Neuronal stem cell (in vitro differentiated cells): ENCODE measurements at regions not wholly inside any gene's neighbourhood (a gene's known extent, or its start where the extent isn't known, plus 50 kb on each side); places are given as distances from the start of the nearest gene placed in this dataset.
"Not testable (repeated sequence)": the region's sequence is repeated elsewhere in the genome, so short reads cannot be mapped to it uniquely, and the experiment has no call there.

Source experiments
- DNase-seq: peaks from one replicate; pipeline ENCODE4 v3.0.0-alpha.2; 2013; ENCODE audit warnings: low spot score
- H2AFZ ChIP-seq: one replicate; pipeline ENCODE4 v1.6.1; 2013; ENCODE audit warnings: mild to moderate bottlenecking, low read length, inconsistent platforms
- H2AK5ac ChIP-seq: 2 replicates; pipeline ENCODE4 v1.6.1; 2013; ENCODE audit warnings: low read depth, mild to moderate bottlenecking, inconsistent platforms, low read length, moderate library complexity, mixed read lengths
- H2BK120ac ChIP-seq: 2 replicates; pipeline ENCODE4 v1.6.1; 2013; ENCODE audit warnings: low read depth, mild to moderate bottlenecking, inconsistent platforms, low read length, moderate library complexity, mixed read lengths
- H2BK12ac ChIP-seq: one replicate; pipeline ENCODE4 v1.6.1; 2013; ENCODE audit warnings: low read length, inconsistent platforms
- H2BK15ac ChIP-seq: 2 replicates; pipeline ENCODE4 v1.6.1; 2013; ENCODE audit warnings: mild to moderate bottlenecking, low read length, inconsistent platforms, mixed read lengths
- H2BK5ac ChIP-seq: one replicate; pipeline ENCODE4 v1.6.1; 2013; ENCODE audit warnings: inconsistent platforms, mild to moderate bottlenecking, low read length, moderate library complexity
- H3K14ac ChIP-seq: one replicate; pipeline ENCODE4 v1.6.1; 2013; ENCODE audit warnings: low read length, inconsistent platforms
- H3K18ac ChIP-seq: 2 replicates; pipeline ENCODE4 v1.6.1; 2013; ENCODE audit warnings: low read length, inconsistent platforms
- H3K23ac ChIP-seq: 2 replicates; pipeline ENCODE4 v1.6.1; 2013; ENCODE audit warnings: low read depth, mild to moderate bottlenecking, mixed read lengths, low read length, inconsistent platforms; ENCODE audit not compliant: poor library complexity
- H3K27ac ChIP-seq: replicated peaks from 3 replicates; pipeline ENCODE4 v1.5.1; 2013; ENCODE audit warnings: low read length, inconsistent platforms
- H3K27me3 ChIP-seq, 3 experiments: 2 replicates each; pipeline ENCODE4 v1.6.1; 2013; ENCODE audit warnings: low read length in 3 of 3, mild to moderate bottlenecking in 2 of 3, inconsistent platforms in 1 of 3, low read depth in 1 of 3, mixed read lengths in 1 of 3, moderate library complexity in 1 of 3; ENCODE audit not compliant: control insufficient read depth in 3 of 3, insufficient read depth in 3 of 3
- H3K36me3 ChIP-seq, 2 donors: replicated peaks in 1 of 2; 2 replicates each; pipeline ENCODE4 v1.6.1; 2013; ENCODE audit warnings: low read length in 2 of 2; ENCODE audit not compliant: control insufficient read depth in 2 of 2, insufficient read depth in 2 of 2
- H3K4ac ChIP-seq: 2 replicates; pipeline ENCODE4 v1.6.1; 2013; ENCODE audit warnings: inconsistent platforms, mild to moderate bottlenecking, low read length, moderate library complexity
- H3K4me1 ChIP-seq, 2 donors: 1 replicate in 1 of 2; 2 replicates in 1 of 2; pipeline ENCODE4 v1.6.1; 2013; ENCODE audit warnings: low read length in 2 of 2, low read depth in 1 of 2; ENCODE audit not compliant: control insufficient read depth in 2 of 2, insufficient read depth in 1 of 2
- H3K4me2 ChIP-seq: one replicate; pipeline ENCODE4 v1.6.1; 2013; ENCODE audit warnings: mild to moderate bottlenecking, low read length, inconsistent platforms; ENCODE audit not compliant: insufficient read depth, poor library complexity, severe bottlenecking
- H3K4me3 ChIP-seq, 2 donors: 2 replicates each; pipeline ENCODE4 v1.5.1; 2013; ENCODE audit warnings: low read length in 2 of 2, mild to moderate bottlenecking in 2 of 2, inconsistent platforms in 1 of 2, moderate library complexity in 1 of 2
- H3K79me1 ChIP-seq: one replicate; pipeline ENCODE4 v1.6.1; 2013; ENCODE audit warnings: low read depth, mild to moderate bottlenecking, inconsistent platforms, low read length, moderate library complexity
- H3K9ac ChIP-seq: one replicate; pipeline ENCODE4 v1.6.1; 2013; ENCODE audit warnings: mild to moderate bottlenecking, low read depth, low read length, inconsistent platforms; ENCODE audit not compliant: poor library complexity
- H3K9me3 ChIP-seq, 2 donors: replicated peaks in 1 of 2; 2 replicates each; pipeline versions ENCODE3 to v1.6.1; 2013; ENCODE audit warnings: low read length in 2 of 2, mild to moderate bottlenecking in 2 of 2, inconsistent platforms in 1 of 2, low read depth in 1 of 2, mixed read lengths in 1 of 2, moderate library complexity in 1 of 2; ENCODE audit not compliant: control insufficient read depth in 2 of 2, insufficient read depth in 1 of 2
- H4K8ac ChIP-seq: one replicate; pipeline ENCODE4 v1.6.1; 2013; ENCODE audit warnings: low read depth, mild to moderate bottlenecking, inconsistent platforms, low read length, moderate library complexity
- H4K91ac ChIP-seq: one replicate; pipeline ENCODE4 v1.6.1; 2013; ENCODE audit warnings: low read length, low read depth, mild to moderate bottlenecking, inconsistent platforms; ENCODE audit not compliant: poor library complexity
- WGBS, 2 donors: extraction: QIAGEN DNeasy Blood & Tissue Kit; methylation state at CpG; one replicate each; pipeline ENCODE4 v1.1.7; 2013; ENCODE audit warnings: missing lambda C conversion rate in 2 of 2, mixed read lengths in 1 of 2; ENCODE audit not compliant: insufficient read length in 2 of 2, insufficient replicate concordance in 1 of 2; ENCODE audit errors: extremely low coverage in 2 of 2; 5-methylcytosine and 5-hydroxymethylcytosine counted together

DNA sequence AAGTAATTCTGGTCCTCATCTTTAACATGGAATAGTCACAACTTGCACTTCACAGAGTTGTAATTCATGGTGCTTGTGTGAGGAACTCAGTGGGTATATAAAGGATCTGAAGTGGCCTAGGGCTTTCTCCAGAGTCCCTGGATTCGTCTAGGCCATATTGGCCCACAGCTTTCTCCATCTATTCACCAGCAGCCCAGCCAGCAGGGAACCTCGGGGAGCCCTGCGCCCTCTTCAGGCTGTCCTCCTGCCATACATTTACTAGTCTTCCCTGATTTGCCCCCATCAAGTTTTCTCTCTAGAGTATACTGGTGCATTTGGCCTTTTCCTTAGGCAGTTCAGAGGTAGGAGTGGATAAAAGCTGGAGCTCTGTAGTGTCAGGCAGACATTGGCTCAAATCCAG, 278.3 kb downstream of the MYCN start:
- no peak for DNase-seq
- Histone ChIP-seq H4K8ac (no peak overlapping the region), H3K18ac (peak overlapping the region; percentile 9), H3K4me3 (no peak overlapping the region), H2AFZ (no peak overlapping the region), H3K36me3 (peaks cover 0 to 4% of the 10 kb centered on the region in 2 donors), H3K4ac (no peak overlapping the region), H3K27ac (no peak overlapping the region), H3K23ac (no peak overlapping the region), H3K79me1 (no peaks in the 10 kb centered on the region), H3K9me3 (peaks cover 11 to 12% of the 10 kb centered on the region in 2 donors), H2BK5ac (no peak overlapping the region), H3K27me3 (no peaks in the 10 kb centered on the region), H2BK12ac (no peak overlapping the region), H3K4me1 (peaks cover 24 to 41% of the 10 kb centered on the region in 2 donors), H3K9ac (no peak overlapping the region), H3K14ac (no peak overlapping the region), H2AK5ac (no peak overlapping the region), H2BK120ac (no peak overlapping the region), H3K4me2 (no peak overlapping the region), H2BK15ac (no peak overlapping the region), H4K91ac (no peak overlapping the region)
- no CpG with 5 or more reads among the region's 3 CpGs for WGBS, 2 donors

DNA sequence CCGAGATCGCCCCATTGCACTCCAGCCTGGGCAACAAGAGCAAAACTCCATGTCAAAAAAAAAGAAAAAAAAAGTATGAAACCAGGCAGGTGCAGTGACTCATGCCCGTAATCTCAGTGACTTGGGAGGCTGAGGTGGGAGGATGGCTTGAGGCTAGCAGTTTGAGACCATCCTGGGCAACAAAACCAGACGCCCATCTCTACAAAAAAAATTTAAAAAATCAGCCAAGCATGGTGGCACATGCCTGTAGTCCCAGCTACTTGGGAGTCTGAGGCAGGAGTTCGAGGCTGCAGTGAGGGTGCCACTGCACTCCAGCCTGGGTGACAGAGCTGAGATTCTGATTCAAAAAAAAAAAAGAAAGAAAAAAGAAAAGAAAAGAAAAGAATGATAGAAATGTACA, 277.8 kb downstream of the MYCN start:
- Histone ChIP-seq H3K79me1 (no peaks in the 10 kb centered on the region), H2BK5ac (no peak overlapping the region), H2BK120ac (no peak overlapping the region), H3K18ac (no peak overlapping the region), H3K9ac (no peak overlapping the region), H2AK5ac (no peak overlapping the region), H3K23ac (no peak overlapping the region), H3K4me2 (no peak overlapping the region), H4K8ac (no peak overlapping the region), H4K91ac (no peak overlapping the region), H2AFZ (no peak overlapping the region), H2BK15ac (no peak overlapping the region), H3K36me3 (peaks cover 0 to 4% of the 10 kb centered on the region in 2 donors), H3K14ac (no peak overlapping the region), H2BK12ac (no peak overlapping the region), H3K9me3 (peaks cover 11 to 12% of the 10 kb centered on the region in 2 donors), H3K27me3 (no peaks in the 10 kb centered on the region), H3K4ac (no peak overlapping the region), H3K4me1 (peaks cover 22 to 39% of the 10 kb centered on the region in 2 donors), H3K4me3 (no peak overlapping the region), H3K27ac (no peak overlapping the region)
- no peak for DNase-seq
- no CpG with 5 or more reads among the region's 5 CpGs for WGBS, 2 donors

DNA sequence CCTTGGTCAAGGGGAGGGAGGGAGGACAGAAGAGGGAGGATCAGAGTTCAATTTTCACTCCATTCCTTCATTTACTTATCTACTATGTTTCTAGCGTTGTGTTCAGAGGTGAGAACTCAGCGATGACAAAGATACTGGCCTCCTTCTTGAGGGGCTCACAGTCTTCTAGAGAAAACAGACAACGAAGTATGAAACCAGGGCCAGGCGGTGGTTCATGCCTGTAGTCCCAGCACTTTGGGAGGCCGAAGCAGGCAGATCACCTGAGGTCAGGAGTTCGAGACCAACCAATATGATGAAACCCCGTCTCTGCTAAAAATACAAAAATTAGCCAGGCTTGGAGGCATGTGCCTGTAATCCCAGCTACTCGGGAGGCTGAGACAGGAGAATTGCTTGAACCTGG, 277.4 kb downstream of the MYCN start:
- not testable (repeated sequence) for H2BK120ac ChIP-seq, H3K79me1 ChIP-seq, DNase-seq, H3K23ac ChIP-seq, H2AFZ ChIP-seq, H3K4me3 ChIP-seq, H2BK12ac ChIP-seq, H2BK5ac ChIP-seq, H3K27ac ChIP-seq, H3K9ac ChIP-seq, H4K91ac ChIP-seq, H4K8ac ChIP-seq, H3K36me3 ChIP-seq, H3K4ac ChIP-seq, H3K27me3 ChIP-seq, H3K14ac ChIP-seq, H3K4me2 ChIP-seq, H2BK15ac ChIP-seq, H2AK5ac ChIP-seq, H3K18ac ChIP-seq
- WGBS, 2 donors, result no CpG with 5 or more reads among the region's 8 CpGs
- Histone ChIP-seq H3K4me1 (peaks cover 20 to 38% of the 10 kb centered on the region in 2 donors), H3K9me3 (peaks cover 11 to 12% of the 10 kb centered on the region in 2 donors)

- Histone ChIP-seq H2BK5ac (no peak overlapping the region), H4K91ac (no peak overlapping the region), H3K4ac (no peak overlapping the region), H3K14ac (no peak overlapping the region), H3K27me3 (no peaks in the 10 kb centered on the region), H4K8ac (no peak overlapping the region), H3K4me1 (peaks cover 16 to 33% of the 10 kb centered on the region in 2 donors), H2AK5ac (no peak overlapping the region), H3K18ac (no peak overlapping the region), H2BK120ac (no peak overlapping the region), H3K4me3 (no peak overlapping the region), H3K9ac (no peak overlapping the region), H3K36me3 (peaks cover 0 to 4% of the 10 kb centered on the region in 2 donors), H2AFZ (no peak overlapping the region), H3K27ac (no peak overlapping the region), H3K4me2 (no peak overlapping the region), H3K79me1 (no peaks in the 10 kb centered on the region), H3K23ac (no peak overlapping the region), H2BK15ac (no peak overlapping the region), H3K9me3 (peaks cover 9 to 11% of the 10 kb centered on the region in 2 donors), H2BK12ac (no peak overlapping the region)
- DNase-seq, result no peak
- WGBS, 2 donors, result no CpG with 5 or more reads among the region's 4 CpGs
Observed at GRCh38 chr2:16217291-16217690, 276.9 kb downstream of the MYCN start.
